Body of pancreas (tissue), 4 donors: ENCODE measurements at regions not wholly inside any gene's neighbourhood (a gene's known extent, or its start where the extent isn't known, plus 50 kb on each side); places are given as distances from the start of the nearest gene placed in this dataset.

Source experiments
- POLR2A ChIP-seq, 3 donors: fragments of 450-650 bp; IDR thresholded peaks; one replicate each; pipeline ENCODE4 v1.6.1; 2016; ENCODE audit warnings: antibody characterized with exemption in 3 of 3, mild to moderate bottlenecking in 2 of 3
- TF ChIP-seq, protein P1 (sequence below), 7 experiments: fragments of 450-650 bp in 4 of 7; fragments of 200-600 bp in 3 of 7; sonication (generic) in 3 of 7; IDR thresholded peaks; one replicate each; pipeline ENCODE4 v1.5.1; 2016 to 2019; ENCODE audit warnings: antibody characterized with exemption in 7 of 7

DNA sequence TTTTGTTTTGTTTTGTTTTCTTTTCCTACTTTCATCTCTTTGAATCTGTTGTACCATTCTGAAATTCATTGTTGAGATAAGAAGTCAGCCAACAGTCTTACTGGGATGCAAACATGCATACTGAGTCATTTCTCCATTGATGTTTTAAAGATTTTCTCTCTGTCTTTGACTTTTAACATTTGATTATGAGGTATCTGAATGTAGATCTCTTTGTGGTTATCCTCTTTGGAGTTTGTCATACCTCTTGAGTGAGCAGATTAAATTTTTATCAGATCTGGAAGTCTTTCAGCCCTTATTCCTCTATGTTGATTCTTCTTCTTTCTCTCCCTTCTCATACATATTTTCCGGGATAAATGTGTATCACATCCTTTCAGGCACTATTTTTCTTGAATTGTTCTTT is 406.9 kb upstream of the NCAM2 start:
- TF ChIP-seq, protein P1, sequence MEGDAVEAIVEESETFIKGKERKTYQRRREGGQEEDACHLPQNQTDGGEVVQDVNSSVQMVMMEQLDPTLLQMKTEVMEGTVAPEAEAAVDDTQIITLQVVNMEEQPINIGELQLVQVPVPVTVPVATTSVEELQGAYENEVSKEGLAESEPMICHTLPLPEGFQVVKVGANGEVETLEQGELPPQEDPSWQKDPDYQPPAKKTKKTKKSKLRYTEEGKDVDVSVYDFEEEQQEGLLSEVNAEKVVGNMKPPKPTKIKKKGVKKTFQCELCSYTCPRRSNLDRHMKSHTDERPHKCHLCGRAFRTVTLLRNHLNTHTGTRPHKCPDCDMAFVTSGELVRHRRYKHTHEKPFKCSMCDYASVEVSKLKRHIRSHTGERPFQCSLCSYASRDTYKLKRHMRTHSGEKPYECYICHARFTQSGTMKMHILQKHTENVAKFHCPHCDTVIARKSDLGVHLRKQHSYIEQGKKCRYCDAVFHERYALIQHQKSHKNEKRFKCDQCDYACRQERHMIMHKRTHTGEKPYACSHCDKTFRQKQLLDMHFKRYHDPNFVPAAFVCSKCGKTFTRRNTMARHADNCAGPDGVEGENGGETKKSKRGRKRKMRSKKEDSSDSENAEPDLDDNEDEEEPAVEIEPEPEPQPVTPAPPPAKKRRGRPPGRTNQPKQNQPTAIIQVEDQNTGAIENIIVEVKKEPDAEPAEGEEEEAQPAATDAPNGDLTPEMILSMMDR (IDR thresholded peaks at IDR 0.05) = no peak
- no peak for TF ChIP-seq POLR2A (IDR thresholded peaks at IDR 0.05)
